ENCODE measurements at regions not wholly inside any gene's neighbourhood (a gene's known extent, or its start where the extent isn't known, plus 50 kb on each side); places are given as distances from the start of the nearest gene placed in this dataset.
"Not testable (repeated sequence)": the region's sequence is repeated elsewhere in the genome, so short reads cannot be mapped to it uniquely, and the experiment has no call there.

- ATAC-seq (ENCODE audit: poor library complexity) (no peak), DNase-seq (no peak)
- intact Hi-C loops (cut with DNase I) = no loop called here
Measured at GRCh38 chr7:42597300-42597699, 314.6 kb downstream of the C7orf25 start.

- no peak for ATAC-seq (ENCODE audit: poor library complexity)
- intact Hi-C loops (cut with DNase I) = no loop called here
- DNase-seq = no peak
Measured at GRCh38 chr7:42596737-42597136, 315.1 kb downstream of the C7orf25 start.

DNA sequence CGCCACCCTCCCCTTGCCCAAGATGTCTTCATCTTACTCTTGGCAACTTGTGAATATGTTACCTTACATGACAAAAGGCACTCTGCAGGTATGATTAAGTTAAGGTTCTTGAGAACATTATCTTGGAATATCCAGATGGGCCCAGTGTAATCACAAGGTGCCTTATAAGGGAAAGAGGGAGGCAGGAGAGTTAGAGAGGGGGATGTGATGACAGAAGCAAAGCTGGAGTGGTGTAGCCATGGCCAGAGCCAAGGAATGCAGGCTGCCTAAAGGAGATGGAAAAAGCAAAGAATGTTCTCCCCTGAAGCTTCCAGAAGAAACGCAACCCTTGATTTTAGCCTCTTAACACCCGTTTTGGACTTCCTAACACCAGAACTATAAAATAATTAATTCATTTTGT, 318.0 kb downstream of the C7orf25 start:
- ATAC-seq (ENCODE audit: poor library complexity) (no peak), DNase-seq (no peak)
- intact Hi-C loops (cut with DNase I) = no loop called here

DNA sequence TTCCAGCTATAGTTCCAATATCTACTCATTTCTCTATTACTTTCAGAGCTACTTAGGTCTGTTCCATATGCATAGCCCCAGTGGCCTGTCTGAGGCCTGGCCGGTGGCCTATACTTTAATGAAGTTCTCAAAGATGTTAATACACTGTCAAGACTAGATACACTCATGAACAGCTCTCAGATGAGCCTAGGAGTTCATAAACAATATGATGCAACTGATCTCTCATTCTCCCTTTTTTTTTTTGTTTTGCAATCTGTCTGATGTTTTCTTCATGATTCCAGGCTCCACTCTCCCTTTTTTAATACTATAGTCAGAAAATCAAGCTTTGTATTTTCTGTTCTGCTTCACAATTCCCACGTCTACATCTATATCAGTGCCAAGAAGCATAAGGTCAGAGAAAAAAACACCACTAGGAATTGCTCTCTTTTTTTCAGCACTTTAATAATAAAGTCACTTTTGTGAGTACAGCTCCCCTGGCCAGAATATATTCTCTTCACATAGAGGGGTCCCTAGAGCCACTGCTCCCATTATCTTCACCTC, 321.0 kb downstream of the C7orf25 start:
- no peak for DNase-seq
- intact Hi-C loops (cut with DNase I) = no loop called here
- ATAC-seq (ENCODE audit: poor library complexity) = no peak

GRCh38 chr7:42588876-42589275, 323.0 kb downstream of the C7orf25 start:
- intact Hi-C loops (cut with DNase I) = no loop called here
- ATAC-seq (ENCODE audit: poor library complexity) (no peak), DNase-seq (no peak)

- intact Hi-C loops (cut with DNase I) = no loop called here
- DNase-seq (no peak), ATAC-seq (ENCODE audit: poor library complexity) (no peak)
Measured at GRCh38 chr7:42587806-42588205, 324.1 kb downstream of the C7orf25 start.

GRCh38 chr7:42580061-42580460, 331.8 kb downstream of the C7orf25 start:
- no peak for DNase-seq
- intact Hi-C loops (cut with DNase I) = no loop called here
- ATAC-seq (ENCODE audit: poor library complexity) = no peak

DNA sequence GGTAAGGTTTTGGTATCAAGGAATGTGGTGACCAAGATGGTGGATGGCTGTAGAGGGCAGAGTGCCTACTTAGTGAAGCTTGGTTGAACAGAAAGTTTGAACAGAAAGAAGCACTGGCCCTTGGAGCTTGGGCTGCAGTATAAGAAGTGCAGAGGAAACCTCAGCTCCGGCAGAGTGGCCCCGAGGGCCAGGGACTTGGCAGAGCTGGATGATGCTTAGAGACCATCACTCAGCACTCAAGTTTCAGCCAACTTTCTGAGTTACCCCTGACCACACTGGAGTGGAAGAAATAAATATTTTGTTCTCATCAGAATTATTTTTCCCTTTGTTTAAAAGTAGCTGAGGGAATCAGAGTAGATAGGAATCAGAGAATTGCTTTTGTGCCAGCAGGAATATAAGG, 336.7 kb downstream of the C7orf25 start:
- DNase-seq = no peak
- intact Hi-C loops (cut with DNase I) = no loop called here
- ATAC-seq (ENCODE audit: poor library complexity) = no peak

GRCh38 chr7:42574685-42575084, 337.2 kb downstream of the C7orf25 start:
- intact Hi-C loops (cut with DNase I) = no loop called here
- ATAC-seq (ENCODE audit: poor library complexity) (no peak), DNase-seq (no peak)

GRCh38 chr7:42573881-42574672, 337.1 kb upstream of the GLI3 start:
- ATAC-seq (ENCODE audit: poor library complexity) = no peak
- intact Hi-C loops (cut with DNase I) = no loop called here

DNA sequence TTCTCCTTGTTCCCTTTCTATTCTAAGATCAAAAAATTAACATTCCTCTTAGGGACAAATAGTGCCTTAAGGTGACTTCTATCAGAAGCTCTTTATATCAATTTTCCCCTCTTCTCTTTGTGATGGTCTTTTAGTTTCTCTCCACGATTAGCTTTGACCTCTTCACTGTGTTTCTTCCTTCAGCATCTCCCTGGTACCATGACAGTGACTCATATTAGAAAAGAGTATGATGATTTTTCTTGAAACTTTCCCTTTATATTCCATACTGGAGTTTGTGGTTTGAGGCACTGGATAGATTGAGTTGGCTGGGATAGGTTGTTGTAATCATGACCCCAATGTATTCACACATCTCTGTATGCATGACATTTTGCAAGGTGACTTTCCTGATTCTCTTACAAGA, 335.6 kb upstream of the GLI3 start:
- ATAC-seq (ENCODE audit: poor library complexity) = no peak

More at GRCh38 chr7:42573881-42574672, 337.1 kb upstream of the GLI3 start:
- DNase-seq = no peak

GRCh38 chr7:42572056-42572455, 335.0 kb upstream of the GLI3 start:
- intact Hi-C loops (cut with DNase I) = no loop called here
- ATAC-seq (ENCODE audit: poor library complexity) (no peak), DNase-seq (no peak)

More for the DNA sequence above, 335.6 kb upstream of the GLI3 start:
- no peak for DNase-seq
- intact Hi-C loops (cut with DNase I) = no loop called here

DNA sequence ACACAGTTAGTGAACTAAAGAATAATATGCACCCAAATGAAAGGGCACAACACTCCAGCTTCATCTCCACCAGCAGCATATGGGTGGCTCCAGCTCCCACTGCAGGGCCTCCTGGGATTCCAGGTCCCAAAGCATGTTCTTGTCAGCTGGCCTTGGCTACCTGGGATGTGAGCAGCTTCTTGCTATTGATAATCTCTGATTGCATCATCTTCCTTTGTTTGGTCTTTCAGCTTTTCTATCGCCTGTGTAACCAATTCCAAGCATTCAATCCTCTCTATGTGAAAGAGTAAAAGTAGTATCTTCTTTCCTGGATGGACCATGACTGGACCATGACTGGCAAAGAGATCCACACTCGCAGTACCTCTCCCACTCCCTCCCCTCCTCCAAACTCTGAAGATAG, 333.9 kb upstream of the GLI3 start:
- ATAC-seq (ENCODE audit: poor library complexity) (no peak), DNase-seq (no peak)
- intact Hi-C loops (cut with DNase I) = no loop called here

DNA sequence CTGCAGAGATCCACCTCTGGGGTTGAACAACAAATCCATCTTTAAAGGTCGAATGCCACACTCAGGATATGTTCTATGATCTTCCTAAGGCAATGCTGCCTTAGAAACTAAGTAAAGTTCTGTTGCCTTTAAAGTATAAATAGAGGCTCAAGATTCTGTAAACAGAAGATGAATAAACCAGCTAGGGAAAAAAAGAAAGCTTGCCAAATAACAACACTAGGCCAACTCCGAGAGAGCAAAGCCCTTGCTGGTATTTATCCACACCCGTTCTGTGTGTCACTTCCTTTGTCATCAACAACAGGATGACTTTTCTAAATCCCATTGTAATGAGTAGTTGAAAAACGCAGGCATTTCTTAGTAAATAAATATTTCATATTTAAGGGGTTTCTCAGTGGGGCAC, 330.0 kb upstream of the GLI3 start:
- intact Hi-C loops (cut with DNase I) = no loop called here
- DNase-seq (no peak), ATAC-seq (ENCODE audit: poor library complexity) (no peak)

GRCh38 chr7:42561797-42562196, 324.8 kb upstream of the GLI3 start:
- ATAC-seq (ENCODE audit: poor library complexity) = no peak
- intact Hi-C loops (cut with DNase I) = no loop called here

GRCh38 chr7:42560866-42561265, 323.9 kb upstream of the GLI3 start:
- intact Hi-C loops (cut with DNase I) = no loop called here
- ATAC-seq (ENCODE audit: poor library complexity) (no peak), DNase-seq (no peak)

More at GRCh38 chr7:42561797-42562196, 324.8 kb upstream of the GLI3 start:
- no peak for DNase-seq

DNA sequence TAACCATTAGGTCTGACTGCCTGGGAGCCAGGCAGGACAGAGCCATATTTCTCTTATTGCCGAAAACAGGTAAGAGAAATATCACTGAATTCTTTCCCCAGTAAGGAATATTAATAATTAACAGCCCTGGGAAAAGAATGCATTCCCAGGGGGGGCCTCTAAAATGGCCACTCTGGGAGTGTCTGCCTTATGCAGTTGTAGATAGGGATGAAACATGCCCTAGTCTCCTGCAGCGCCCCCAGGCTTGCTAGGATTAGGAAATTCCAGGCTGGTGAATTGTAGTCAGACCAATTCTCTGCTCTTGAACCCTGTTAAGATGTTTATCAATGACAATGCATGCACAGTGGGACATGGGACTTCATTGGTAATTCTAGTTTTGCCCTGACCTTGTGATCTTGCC, 317.9 kb upstream of the GLI3 start:
- ATAC-seq (ENCODE audit: poor library complexity); intact Hi-C loops (cut with DNase I); DNase-seq: not testable (repeated sequence)

DNA sequence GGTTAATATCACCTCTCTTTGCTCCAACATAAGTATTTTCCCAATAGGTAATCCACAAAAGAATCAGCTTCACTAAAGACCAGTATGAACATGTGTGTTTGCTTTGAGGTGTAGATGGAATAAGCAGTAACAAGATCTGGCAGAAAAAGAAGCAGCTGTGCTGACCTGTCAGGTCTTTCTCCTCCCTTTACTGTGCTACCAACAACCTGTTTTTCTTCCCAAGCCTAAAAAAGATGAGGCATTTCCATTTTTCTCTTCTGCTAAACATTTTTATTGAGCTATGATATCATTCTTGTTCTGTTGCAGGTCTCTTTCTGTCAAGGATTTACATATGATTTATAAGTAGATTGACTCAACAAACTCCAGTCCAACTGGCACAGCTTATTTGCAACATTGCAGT, 315.2 kb upstream of the GLI3 start:
- no peak for ATAC-seq (ENCODE audit: poor library complexity)
- intact Hi-C loops (cut with DNase I) = no loop called here

DNA sequence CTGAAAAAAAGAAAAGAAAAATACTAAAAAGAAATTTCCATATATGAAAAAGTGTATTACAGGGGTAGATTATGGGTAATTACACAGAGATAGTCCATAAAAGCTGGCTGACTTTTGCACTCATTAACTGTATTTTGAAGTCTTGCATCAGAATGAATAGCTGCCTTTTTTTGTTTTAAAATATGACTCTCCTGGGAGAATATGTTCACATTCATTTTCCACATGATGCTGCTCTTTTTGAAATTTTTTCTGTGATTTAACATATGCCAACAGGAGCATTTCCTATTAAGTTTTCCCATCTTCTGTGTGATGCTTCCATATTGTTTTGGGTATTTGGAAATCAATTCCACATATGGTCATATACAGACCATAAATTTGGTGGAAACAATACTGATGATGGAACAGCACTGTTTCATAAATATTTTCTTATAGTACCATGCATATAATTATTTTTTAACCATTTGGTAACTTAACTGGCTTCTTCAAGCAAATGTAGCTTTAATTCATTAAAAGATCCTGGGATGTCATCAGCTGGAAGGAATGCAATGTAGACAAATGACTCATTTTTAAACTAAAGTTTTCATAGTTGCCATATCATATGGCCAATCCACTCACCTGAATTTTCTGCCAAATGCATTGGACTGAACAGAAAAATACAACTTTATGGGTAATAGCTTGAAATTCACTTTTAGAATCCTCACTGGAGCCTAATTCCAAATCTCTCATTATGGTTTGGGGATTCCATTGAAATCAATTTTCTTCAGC, 313.9 kb upstream of the GLI3 start:
- intact Hi-C loops (cut with DNase I) = no loop called here
- DNase-seq = no peak
- no peak for ATAC-seq (ENCODE audit: poor library complexity)

More for the DNA sequence above, 315.2 kb upstream of the GLI3 start:
- no peak for DNase-seq

Data from Right ventricle myocardium superior (tissue), 1 donor.